ENCODE measurements at regions not wholly inside any gene's neighbourhood (a gene's known extent, or its start where the extent isn't known, plus 50 kb on each side); places are given as distances from the start of the nearest gene placed in this dataset.
"Not testable (repeated sequence)": the region's sequence is repeated elsewhere in the genome, so short reads cannot be mapped to it uniquely, and the experiment has no call there.

DNA sequence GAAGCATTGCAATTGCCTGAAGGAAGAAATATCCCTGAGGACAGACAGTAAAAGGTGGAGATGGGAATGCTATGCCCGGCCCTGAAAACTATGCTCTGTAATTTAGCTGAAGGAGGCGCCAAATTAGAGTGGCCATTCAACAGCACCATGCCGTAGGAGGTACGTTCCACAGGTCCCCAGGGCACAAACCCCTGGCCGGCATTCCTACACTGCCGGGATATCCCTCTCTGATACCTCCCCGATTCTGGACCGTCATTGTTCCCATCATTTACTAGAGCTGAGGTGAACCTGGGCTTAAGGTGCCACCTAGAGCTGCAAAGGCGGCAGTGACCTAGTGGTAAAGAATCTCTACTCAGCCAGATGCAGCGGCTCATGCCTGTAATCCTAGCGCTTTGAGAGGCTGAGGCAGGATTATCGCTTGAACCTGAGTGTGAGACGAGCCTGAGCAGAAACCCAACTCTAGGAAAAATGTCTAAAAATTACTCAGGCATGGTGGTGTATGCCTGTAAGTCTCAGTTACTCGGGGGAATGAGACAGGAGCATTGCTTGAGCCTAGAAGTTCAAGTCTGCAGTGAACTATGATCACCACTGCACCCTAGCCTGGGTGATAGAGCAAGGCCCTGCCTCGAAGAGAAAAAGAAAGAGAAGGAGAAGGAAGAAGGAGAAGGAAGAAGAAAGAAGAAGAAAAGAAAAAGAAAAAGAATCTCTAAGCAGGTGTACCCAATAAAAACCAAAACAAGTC, 53.0 kb upstream of the TNKS2 start:
- no peak for DNase-seq

DNA sequence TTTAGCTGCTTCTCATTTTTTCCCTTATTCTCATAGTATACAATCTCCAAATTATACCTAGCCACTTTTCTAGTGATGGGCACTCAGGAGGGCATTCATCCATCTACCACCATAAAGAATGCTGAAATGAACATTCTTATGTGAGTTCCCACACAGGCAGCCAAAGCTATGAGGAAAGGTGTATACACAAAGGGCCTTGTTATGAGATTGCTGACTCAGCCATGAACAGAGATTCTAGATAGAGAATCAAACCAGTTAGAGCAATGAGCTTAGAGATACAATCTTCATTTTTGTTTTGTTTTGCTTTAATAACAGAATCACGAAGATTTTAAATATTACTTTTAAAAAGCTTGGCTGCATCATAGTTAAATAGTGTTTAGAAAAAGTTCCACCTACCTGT, 54.8 kb upstream of the TNKS2 start:
- no peak for DNase-seq

DNA sequence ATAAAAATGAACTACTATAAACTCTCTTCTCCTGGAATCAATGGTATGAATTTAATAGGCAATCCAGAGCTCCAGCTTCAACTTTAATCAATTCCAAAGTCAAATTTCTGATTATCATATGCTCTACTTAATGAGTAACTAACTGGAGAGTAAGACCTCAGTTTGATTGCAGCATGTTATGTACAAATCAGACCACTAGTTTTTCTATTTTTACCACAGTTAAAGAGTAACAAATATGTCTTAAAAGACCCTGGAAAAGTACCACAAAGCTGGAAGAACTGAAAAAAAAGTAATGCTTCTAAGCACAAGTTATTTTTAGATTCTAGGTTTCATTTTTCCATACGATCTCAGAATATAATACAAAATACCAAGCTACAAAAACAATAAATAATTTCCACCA, 56.0 kb upstream of the TNKS2 start:
- DNase-seq: no peak

DNA sequence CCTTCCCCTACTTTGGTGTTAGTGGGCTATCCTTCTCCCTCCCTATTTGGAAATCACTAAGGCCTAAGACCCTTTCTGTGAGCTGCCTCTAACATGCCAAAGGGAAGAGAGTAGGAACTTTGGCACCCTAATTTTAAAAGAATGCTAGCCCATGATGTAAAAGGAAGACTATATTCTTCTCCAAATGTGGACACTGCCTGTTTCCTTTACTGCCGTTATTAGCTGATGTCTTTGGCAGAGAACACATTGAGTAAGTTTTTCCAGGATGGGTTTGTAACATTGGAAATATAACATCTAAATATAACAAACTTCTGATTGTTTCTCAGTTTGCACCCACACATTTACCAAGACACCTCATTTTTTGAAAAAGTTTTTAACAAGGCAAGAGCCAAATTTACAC, 56.9 kb upstream of the TNKS2 start:
- DNase-seq: no peak

DNA sequence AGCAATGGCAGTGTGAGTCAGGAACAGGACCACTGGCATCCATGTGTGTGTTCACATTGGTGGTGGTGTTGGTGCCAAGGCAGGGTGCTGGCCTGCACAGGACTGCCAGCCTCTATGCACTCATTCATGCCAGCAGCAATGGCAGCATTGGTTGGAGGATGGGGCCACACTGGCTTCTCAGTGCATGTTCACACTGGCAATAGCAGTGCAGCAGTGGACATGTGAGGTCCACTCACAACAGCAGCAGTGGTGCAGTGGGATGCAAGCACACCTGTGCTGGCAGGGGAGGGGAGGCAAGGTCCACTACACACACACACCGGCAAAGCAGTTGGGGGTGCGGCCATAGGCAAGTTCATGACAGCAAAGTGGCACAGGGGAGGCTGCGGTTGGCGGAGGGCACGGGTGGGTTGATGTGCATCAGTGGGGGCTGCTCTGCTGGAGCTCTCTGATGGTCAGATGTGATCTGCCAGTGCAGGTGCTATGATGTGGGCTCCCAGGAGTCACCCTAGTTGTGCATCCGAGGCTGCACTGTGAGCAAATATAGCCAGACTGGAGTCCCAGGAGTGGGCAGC, 57.8 kb upstream of the TNKS2 start:
- no peak for DNase-seq

DNA sequence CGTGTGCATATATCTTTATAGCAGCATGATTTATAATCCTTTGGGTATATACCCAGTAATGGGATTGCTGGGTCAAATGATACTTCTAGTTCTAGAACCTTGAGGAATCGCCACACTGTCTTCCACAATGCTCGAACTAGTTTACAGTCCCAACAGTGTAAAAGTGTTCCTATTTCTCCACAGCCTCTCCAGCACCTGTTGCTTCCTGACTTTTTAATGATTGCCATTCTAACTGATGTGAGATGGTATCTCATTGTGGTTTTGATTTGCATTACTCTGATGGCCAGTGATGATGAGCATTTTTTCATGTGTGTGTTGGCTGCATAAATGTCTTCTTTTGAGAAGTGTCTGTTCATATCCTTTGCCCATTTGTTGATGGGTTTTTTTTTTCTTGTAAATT, 66.0 kb upstream of the TNKS2 start:
- not testable (repeated sequence) for DNase-seq

DNA sequence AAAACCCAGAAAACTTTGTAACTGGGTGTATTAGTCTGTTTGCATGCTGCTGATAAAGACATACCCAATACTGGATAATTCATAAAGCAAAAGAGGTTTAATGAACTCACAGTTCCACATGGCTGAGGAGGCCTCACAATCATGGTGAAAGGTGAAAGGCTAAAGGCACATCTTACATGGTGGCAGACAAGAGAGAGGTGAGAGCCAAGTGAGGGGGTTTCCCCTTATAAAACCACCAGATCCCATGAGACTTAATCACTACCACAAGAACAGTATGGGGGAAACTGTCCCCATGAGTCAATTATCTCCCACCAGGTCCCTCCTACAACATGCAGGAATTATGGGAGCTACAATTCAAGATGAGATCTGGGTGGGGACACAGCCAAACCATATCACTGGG, 68.9 kb upstream of the TNKS2 start:
- not testable (repeated sequence) for DNase-seq

DNA sequence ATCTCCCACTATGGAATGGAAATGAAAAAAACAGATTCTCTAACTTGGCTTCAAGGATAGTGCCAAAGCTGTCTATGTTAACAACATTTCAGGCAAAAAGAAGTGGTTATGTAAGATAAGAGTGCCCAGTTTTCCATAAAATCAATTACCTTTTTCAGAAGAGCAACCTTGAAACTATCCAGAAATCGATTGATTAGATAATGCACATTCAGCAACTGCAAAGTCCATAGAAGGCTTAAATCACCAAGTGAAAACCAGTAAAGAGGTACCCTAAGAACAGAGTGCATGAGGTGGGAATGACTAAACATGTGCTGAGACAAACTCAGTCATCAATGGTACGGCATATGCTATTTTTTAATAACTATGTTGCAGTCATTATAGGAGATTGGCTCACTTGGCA, 71.9 kb upstream of the TNKS2 start:
- DNase-seq: no peak

DNA sequence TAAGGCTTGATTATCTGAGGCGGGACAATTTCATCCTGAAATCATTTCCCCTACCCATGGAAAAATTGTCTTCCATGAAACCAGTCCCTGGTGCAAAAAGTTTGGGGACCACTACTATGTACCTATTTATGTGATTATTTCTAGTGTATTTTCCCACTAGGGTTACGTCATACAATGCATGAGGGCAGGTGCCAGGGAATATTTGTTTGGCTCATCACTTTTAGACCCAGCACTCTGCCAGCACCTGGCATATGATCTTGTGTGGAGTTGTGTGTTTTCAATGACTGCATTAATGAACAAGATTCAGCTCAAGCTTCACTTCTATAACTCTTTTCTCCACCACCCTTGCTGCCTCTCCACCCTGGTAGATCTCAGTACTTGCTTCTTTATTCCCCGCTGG, 73.3 kb upstream of the TNKS2 start:
- DNase-seq: no peak

DNA sequence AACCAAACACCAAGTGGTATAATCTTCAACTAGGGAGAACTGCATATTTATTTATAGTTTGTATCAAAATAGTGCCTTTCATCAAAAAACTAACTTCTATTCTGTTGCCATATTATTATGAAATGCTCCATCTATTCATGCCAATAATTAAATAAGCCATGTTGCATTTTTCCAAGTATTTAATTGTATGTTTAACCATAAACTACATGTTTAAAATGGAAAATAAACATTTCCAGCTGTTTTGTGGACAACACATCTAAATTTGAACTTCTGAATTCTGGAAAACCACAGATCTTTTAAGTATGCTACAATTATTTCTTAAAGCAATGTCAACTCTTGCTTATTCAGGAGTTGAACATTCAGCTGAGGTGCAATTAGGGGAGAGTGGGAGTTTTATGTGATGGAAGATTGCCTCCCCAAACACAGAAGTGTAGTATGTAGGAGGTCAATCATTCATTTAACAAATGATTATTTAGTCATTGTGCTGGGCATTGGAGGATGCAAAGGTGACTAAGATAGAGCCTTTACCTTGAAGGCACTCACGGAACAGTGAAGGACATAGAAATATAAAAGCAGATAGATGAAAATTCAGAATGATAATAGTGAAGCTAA, 80.7 kb upstream of the PPP1R3C start:
- DNase-seq: no peak

DNA sequence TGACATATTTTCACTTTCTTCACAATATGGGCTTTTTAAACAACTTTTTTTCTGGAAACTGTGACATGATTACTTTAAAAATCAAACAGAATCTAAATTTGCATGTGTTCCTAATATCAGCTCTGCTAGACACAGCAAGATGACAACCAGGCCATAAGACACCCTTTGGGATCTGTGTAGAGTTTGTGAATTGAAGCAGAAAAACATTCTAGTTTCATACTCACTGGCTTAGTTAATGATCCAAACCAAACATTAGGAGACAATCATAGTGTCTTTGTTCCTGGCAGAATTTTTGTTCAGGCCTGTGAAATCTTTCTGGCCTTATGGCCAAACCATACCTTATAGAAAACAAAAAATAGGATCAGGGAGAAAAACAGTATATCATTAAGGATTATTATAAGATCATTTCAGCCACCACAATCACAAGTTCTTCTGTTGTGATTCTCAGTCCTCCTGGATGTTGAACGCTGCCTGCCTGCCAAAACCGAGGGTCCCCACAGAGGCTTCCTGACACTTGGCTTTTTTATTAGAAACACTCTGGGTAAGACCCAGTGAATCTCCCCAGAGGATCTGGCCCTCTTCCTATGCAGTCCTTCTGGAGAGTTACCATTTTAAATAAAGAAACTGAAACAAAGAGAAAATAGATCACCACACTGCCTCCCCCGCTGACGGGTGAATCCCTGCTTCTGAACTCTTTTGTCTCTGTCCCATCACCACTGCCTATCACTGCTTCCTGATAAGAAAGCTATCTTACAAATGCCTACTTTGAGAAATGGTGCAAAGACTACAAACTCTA, 79.2 kb upstream of the PPP1R3C start:
- peak; percentile 73 for DNase-seq

DNA sequence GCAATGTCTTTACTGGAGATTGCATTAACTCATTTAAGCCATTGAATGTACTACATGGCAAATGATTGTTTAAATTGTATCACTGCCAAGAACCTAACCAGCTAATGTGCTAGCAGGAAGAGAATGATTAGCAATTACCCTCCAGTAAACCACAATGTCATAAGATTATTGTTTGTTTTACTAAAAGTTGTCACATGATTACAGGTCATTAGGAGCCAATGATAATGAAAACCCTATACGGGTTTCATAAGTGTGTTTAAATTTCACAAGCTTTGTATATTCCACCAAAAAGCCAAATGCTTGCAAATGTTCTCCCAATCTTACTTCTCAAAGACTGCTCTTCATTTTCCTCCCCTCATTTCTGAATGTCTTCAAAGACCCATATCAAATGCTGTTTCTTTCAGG, 76.5 kb upstream of the PPP1R3C start:
- DNase-seq: no peak

DNA sequence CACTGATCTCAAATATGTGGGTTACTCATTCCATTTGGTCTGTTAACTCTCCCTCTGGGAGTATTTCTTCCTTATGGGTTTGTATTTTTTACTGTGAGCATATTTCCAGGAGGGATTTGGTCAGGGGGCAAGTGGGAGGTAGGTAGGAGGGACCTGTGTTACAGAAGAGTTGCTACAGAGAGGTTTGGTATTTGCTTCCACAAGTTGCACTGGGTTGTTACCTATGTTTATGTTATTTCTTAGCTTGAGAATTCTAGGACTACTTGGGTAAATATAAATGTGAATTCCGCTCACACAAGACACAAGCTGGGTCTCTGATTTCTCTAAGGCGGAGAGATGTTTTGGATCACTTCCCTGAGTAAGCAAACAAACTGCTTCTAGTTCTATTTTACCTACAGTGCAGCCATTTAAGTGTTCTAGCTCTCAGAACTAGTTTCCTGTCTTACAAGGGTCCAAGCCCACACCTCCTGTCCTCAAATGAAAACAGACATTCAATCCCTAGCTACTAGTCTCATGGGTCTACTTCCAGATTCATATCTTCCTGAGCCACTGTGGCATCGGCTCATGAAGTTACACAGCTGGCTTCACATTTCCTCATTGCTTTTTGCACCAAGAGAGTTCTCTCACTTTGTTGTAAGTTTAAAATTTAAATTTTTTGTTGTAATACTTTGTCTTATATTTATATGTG, 75.4 kb upstream of the PPP1R3C start:
- DNase-seq: no peak

DNA sequence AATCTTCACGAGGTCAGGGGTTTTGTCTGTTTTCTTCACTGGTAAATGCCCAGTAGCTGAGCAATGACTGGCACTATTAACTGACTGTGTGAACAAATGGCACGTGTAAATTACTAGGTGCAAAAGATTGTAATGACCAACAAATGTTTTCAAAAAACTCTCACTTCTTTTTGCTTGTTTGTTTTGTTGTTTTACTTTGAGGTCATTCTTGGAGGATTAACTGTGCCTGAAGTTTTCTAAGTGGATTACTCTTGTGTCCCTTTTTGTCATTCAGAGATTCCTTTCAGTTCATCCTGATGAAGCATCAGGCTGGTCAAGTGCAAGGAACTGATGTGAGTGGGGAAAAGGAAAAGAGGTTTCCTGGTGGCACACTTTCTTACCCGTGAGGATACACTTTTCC, 74.4 kb upstream of the PPP1R3C start:
- DNase-seq: no peak

DNA sequence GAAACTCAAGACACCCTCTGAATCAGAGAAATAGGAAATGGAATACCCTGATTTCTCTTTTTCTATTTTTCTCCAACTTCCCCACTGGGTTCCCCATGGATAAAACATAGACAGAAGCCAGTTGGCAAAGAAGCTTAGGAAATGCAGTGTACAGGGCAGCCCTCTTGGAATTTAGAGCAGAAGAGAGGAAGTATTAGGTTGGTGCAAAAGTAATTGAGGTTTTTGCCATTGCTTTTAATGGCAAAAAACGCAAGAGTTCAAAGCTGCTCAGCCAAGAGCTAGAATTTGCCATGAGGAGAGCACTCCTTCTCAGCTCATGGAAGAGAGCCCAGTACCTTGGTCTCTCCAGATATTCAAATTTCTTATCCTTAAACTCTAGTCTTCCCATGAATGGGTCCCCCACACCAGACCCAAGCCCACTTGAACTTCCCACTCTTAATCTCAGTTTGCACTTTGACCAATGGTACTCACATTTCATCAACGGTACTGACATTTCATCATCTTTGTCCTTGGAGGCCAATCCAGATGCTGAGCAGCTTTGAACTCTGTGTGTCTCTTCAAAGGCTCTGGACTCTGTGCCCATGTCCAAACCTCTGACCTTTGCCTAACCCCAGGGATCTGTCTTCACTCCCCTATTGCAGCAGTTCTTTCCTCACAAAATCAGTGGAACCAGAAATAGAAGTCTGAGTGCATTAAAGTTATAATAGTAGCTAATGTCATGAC, 73.2 kb upstream of the PPP1R3C start:
- peak; percentile 67 for DNase-seq

DNA sequence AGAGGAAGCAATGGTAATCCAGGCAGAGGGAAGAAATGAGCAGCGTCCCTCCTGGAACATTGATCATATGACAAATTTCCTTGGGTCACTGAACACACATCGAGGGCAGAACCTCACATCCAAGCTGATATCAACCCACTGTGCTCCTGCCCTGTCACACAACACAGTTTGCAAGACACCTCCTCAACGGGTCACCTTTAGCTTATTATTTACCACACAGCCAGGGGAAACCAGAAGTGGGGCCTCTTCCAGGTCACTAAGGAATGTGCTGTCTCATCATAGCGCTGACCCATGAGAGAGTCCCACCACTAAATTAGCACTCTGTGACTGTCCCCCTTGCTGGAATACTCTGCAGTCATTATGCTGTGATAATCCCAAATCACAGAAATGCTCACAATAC, 69.7 kb upstream of the PPP1R3C start:
- peak; percentile 39 for DNase-seq

DNA sequence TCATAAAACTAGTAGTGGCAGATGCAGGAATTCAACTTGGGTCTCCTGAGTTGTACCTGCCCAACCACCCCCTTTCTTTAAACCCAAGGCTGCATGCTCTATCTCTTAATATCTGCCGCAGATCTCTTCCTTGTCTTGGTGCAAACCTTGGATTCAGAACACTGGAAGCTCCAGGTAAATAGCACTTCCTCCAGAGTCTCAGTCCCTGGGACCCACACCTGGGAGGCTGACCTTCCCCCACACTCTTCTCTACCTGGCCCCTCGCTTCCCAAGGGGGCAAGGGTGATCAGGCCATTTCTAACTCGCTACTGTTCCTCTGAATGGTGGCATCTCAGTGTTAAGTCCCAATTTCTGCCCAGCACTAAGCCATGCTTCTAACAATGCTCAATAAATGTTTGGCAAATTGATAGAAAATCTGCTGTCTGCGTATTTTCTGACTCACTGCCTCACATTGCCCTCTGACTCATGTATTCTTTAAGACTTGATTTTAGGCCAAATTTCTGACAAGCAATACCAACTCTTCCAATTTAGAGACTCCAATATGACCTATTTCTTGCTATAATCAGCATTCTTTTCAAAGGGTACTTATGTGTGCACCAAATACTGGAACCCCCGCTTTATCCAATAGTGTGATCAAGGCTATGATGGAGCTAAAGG, 68.0 kb upstream of the PPP1R3C start:
- DNase-seq: no peak

DNA sequence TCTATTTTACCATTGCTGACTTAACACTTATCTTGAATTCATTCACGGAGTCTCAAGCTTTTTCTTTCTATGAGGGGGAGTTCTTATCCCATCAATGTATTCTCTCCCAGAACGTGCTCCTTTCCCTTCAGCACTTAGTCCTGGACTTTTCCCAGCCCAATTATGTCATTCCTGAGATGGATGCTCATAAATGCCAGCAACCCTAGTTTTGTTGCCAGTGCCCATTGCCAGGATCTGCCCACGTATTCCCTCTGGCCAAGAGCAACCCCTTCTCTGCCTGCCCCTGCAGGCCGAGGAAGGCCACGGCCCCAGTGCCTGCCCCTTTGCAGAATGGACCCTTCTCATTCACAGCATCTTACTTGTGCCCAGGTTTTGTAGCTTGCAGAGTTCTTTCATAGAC, 67.4 kb upstream of the PPP1R3C start:
- DNase-seq: no peak

DNA sequence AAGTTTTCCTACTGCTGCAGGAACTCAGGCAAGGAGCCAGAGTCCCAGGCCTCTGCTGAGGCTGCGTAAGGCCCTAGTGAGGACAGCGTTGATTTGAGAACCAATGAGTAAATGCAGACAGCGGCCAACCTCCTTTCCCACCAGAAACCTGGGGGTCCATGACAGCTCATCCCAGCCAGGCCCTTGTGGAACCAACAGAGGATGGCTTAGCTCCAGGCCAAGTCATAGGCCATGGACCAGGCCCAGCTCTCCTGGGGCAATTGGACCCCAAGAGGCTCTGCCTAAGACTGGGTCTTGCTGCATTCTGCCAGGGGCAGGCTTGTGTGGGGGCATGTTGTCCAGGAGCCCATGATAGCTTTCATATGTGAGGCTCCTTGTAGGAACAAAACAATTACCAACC, 65.4 kb upstream of the PPP1R3C start:
- no peak for DNase-seq

DNA sequence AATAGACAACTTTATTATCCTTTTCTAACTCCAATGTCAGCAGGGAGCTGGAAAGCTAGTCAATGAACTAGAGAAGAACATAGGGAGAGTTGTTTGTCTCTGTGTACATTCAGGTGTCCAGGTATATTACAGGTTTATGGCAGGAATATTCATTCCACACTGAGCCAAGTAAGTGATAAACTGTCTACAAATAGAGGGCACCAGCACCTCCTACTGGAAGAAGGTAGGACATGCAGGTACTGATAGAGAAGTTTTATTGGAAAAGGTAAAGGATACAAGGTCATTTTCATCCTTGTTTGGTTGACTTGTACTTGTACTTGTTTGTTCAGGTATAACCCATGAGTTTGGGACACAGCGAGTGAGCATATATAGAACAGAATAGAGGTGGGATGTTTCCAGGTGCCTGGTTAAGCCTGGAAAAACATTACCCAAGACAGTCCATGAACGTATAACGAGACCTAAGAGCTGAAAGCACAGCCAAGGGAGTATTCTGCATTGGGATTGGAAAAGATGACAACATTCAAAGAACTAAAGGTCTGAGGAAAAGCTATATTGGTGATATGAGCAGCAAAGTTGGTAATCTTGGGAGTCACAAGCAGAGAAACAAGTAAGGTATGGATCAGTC, 61.4 kb upstream of the PPP1R3C start:
- DNase-seq: peak; percentile 77

DNA sequence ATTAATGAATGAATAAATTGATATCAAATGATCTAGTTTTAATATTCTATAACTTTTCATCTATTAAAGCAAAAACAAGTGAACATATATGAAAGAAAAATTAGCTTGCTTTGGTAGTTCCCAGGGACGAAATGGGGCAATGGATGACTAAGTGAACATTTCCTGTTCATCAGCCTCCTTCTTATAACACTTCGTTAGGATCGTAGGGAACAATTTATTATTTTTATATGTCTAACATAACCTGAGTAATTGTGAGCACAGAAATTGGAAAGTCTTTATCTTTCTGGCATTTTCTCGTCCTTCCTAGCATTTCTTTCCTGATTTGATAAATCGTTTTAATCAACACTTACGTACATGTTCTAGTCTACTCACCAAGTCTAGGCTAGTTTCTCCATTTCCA, 59.1 kb upstream of the PPP1R3C start:
- no peak for DNase-seq

Data from OCI-M1 (cell line).